ENCODE measurements at regions not wholly inside any gene's neighbourhood (a gene's known extent, or its start where the extent isn't known, plus 50 kb on each side); places are given as distances from the start of the nearest gene placed in this dataset.

DNA sequence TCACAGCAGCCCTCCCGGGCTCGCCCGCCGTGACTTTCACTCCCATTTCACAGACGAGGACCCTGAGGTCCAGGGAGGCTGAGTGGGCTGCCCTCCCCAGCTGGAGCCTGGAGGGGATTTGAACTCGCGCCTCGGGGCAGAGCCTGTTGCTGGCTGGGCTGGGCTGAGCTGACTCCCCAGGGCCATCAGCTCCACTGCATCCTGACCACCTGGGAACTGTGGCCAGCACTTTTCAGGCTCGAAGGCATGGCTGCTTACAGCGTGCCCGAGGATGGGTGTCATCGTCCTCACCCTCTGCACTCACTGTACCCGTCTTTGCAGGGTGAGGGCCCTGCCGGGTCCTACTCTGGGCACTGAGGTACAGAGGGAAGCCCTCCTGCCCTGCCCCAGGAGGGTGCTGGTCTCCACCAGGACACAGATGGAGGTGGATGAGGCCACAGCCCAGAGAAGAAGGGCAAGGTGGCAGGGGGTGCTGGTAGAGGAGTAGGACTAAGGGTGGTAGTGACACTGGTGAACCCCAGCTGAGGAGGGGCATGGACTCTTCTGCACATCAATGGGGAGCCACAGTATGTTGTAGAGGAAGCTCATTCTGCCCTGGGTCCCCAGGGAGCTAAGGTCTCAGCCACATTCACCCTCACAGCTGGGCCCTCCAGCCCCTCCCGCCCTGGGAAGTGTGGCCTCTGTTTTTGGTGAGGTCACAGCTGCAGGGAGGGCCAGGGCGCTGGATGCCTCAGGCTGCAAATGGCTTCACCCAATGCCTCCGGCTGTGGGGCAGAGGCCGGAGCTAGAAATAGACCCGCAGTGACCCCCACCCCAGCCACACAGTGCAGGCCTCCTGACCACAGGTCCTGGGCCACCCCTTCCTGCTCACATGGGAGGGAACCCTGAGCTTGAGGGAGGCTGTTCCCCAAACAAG, 365.1 kb upstream of the SFSWAP start:
- TF ChIP-seq EP300 (IDR thresholded peaks at IDR 0.05; ENCODE audit: low read length): no peak
- TF ChIP-seq, protein P1, sequence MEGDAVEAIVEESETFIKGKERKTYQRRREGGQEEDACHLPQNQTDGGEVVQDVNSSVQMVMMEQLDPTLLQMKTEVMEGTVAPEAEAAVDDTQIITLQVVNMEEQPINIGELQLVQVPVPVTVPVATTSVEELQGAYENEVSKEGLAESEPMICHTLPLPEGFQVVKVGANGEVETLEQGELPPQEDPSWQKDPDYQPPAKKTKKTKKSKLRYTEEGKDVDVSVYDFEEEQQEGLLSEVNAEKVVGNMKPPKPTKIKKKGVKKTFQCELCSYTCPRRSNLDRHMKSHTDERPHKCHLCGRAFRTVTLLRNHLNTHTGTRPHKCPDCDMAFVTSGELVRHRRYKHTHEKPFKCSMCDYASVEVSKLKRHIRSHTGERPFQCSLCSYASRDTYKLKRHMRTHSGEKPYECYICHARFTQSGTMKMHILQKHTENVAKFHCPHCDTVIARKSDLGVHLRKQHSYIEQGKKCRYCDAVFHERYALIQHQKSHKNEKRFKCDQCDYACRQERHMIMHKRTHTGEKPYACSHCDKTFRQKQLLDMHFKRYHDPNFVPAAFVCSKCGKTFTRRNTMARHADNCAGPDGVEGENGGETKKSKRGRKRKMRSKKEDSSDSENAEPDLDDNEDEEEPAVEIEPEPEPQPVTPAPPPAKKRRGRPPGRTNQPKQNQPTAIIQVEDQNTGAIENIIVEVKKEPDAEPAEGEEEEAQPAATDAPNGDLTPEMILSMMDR (IDR thresholded peaks at IDR 0.05 in 2 of 3, conservative IDR thresholded peaks at IDR 0.05 in 1 of 3; ENCODE audit: insufficient read depth in 2 of 3, low read depth in 1 of 3, low read length in 3 of 3): no peak
- TF ChIP-seq REST (IDR thresholded peaks at IDR 0.05; ENCODE audit: borderline replicate concordance): no peak
- no peak for TF ChIP-seq REST (CRISPR knock-in tag; IDR thresholded peaks at IDR 0.05; ENCODE audit: low read depth)
- TF ChIP-seq POLR2AphosphoS2 (IDR thresholded peaks at IDR 0.05; ENCODE audit: low read length): no peak
- no peak for TF ChIP-seq EZH2 (IDR thresholded peaks at IDR 0.05; ENCODE audit: borderline replicate concordance, low read depth, low read length)
- no peak for TF ChIP-seq ZNF253 (CRISPR knock-in tag; conservative IDR thresholded peaks at IDR 0.05)
- no peak for TF ChIP-seq SNRNP70 (optimal IDR thresholded peaks at IDR 0.05; ENCODE audit: low read depth, low read length)
